OCI-LY7 (cell line): ENCODE measurements at regions not wholly inside any gene's neighbourhood (a gene's known extent, or its start where the extent isn't known, plus 50 kb on each side); places are given as distances from the start of the nearest gene placed in this dataset.

ENCODE experiments used
- BruUV-seq: library from RNA; stranded (reverse); fragments of 400-500 nt; replicated peaks from 2 replicates; lab custom pipeline; 2021; lab: Mats Ljungman, UMichigan
- CTCF ChIA-PET: fragments of 300-600 bp; sonication (Branson Sonifier 250); formaldehyde crosslinking; loops from one replicate; lab custom pipeline; 2022; ENCODE audit warnings: antibody characterized with exemption; ENCODE audit not compliant: unreplicated experiment; lab: Charles Lee
- POLR2A ChIA-PET: fragments of 300-600 bp; sonication (Branson Sonifier 250); formaldehyde crosslinking; loops from one replicate; lab custom pipeline; 2022; ENCODE audit warnings: antibody characterized with exemption; lab: Charles Lee
- DNase-seq: peaks from one replicate; pipeline ENCODE4 v3.0.0-alpha.2; 2015; ENCODE audit warnings: low spot score
- H2AFZ ChIP-seq: fragments of 200-600 bp; sonication (generic), shearing (Covaris generic); 2 replicates; pipeline ENCODE4 v1.6.1; 2014; ENCODE audit warnings: mild to moderate bottlenecking, antibody characterized with exemption, low read length, moderate library complexity
- H3K27ac ChIP-seq: fragments of 200-600 bp; sonication (generic); 2 replicates; pipeline ENCODE4 v1.5.1; 2014; ENCODE audit warnings: mixed run types, low read depth, mild to moderate bottlenecking, moderate library complexity, low read length, inconsistent platforms; ENCODE audit not compliant: poor library complexity, severe bottlenecking
- H3K36me3 ChIP-seq: fragments of 200-600 bp; sonication (generic); 2 replicates; pipeline ENCODE4 v1.6.1; 2014; ENCODE audit warnings: mild to moderate bottlenecking, antibody characterized with exemption, low read length, moderate library complexity, mixed read lengths; ENCODE audit not compliant: insufficient read depth
- H3K4me1 ChIP-seq: fragments of 200-600 bp; sonication (generic); 2 replicates; pipeline ENCODE4 v1.5.1; 2014; ENCODE audit warnings: mild to moderate bottlenecking, low read length; ENCODE audit not compliant: insufficient read depth, poor library complexity, severe bottlenecking
- H3K4me2 ChIP-seq: fragments of 200-600 bp; sonication (generic); 2 replicates; pipeline ENCODE4 v1.6.1; 2014; ENCODE audit warnings: mild to moderate bottlenecking, low read length
- H3K4me3 ChIP-seq: fragments of 200-600 bp; sonication (generic); 2 replicates; pipeline ENCODE4 v1.5.1; 2014; ENCODE audit warnings: mild to moderate bottlenecking, low read depth, low read length; ENCODE audit not compliant: poor library complexity, severe bottlenecking
- H3K79me2 ChIP-seq: fragments of 200-600 bp; sonication (generic); 2 replicates; pipeline ENCODE4 v1.6.1; 2016; ENCODE audit warnings: low read depth, mild to moderate bottlenecking, low read length, moderate library complexity, mixed read lengths; ENCODE audit not compliant: insufficient read depth
- H3K9me2 ChIP-seq: fragments of 200-600 bp; sonication (generic); 2 replicates; pipeline ENCODE4 v1.6.1; 2016; ENCODE audit warnings: mild to moderate bottlenecking, low read length, mixed read lengths; ENCODE audit not compliant: insufficient read depth
- H3K9me3 ChIP-seq: fragments of 200-600 bp; sonication (generic); 2 replicates; pipeline ENCODE4 v1.6.1; 2014; ENCODE audit warnings: mild to moderate bottlenecking, mixed run types, low read length, mixed read lengths
- H4K20me1 ChIP-seq: fragments of 200-600 bp; sonication (generic); 2 replicates; pipeline ENCODE4 v1.6.1; 2014; ENCODE audit warnings: mild to moderate bottlenecking, antibody characterized with exemption, low read length, moderate library complexity, mixed read lengths; ENCODE audit not compliant: insufficient read depth
- CTCF ChIP-seq: fragments of 200-600 bp; sonication (generic); conservative IDR thresholded peaks from 2 replicates; pipeline ENCODE4 v1.5.1; 2014; ENCODE audit warnings: mild to moderate bottlenecking, antibody characterized with exemption, low read length, moderate library complexity, mixed read lengths
- EZH2phosphoT487 ChIP-seq: fragments of 200-600 bp; sonication (generic); IDR thresholded peaks from 2 replicates; pipeline ENCODE4 v1.6.1; 2018; ENCODE audit warnings: low read depth, borderline replicate concordance, mild to moderate bottlenecking, mixed run types, antibody characterized with exemption, low read length, moderate library complexity, mixed read lengths
- intact Hi-C: fragments of 100-400 bp; cut with micrococcal nuclease; formaldehyde crosslinking; loops from one replicate; pipeline ENCODE4 v1.10.0; 2022; ENCODE audit not compliant: unreplicated experiment

GRCh38 chr9:90965226-90966030 lies 163.8 kb downstream of the SYK start:
- no peaks in the 10 kb centered on the region for H3K4me1 ChIP-seq
- no TSS peak for BruUV-seq
- TF ChIP-seq EZH2phosphoT487: no peak
- no peak for TF ChIP-seq CTCF
- H4K20me1 ChIP-seq: no peaks in the 10 kb centered on the region
- CTCF ChIA-PET: no interaction called here
- H3K9me2 ChIP-seq: no peaks in the 10 kb centered on the region
- DNase-seq: no peak
- POLR2A ChIA-PET: interaction anchor here (0.7 kb wide), 1 partner anchor 62 kb away, joined by 3 read pairs; no protein-coding TSS in a partner anchor
- H3K79me2 ChIP-seq: no peaks in the 10 kb centered on the region
- no peak overlapping the region for H2AFZ ChIP-seq
- H3K27ac ChIP-seq: no peak overlapping the region
- no peaks in the 10 kb centered on the region for H3K9me3 ChIP-seq
- no peaks in the 10 kb centered on the region for H3K36me3 ChIP-seq
- no peak overlapping the region for H3K4me2 ChIP-seq
- no peak overlapping the region for H3K4me3 ChIP-seq
- intact Hi-C loops: no loop called here

GRCh38 chr9:90966031-90966290 lies 164.3 kb downstream of the SYK start:
- no peaks in the 10 kb centered on the region for H3K36me3 ChIP-seq
- no peaks in the 10 kb centered on the region for H3K9me3 ChIP-seq
- H4K20me1 ChIP-seq: no peaks in the 10 kb centered on the region
- no peak overlapping the region for H3K4me3 ChIP-seq
- H3K79me2 ChIP-seq: no peaks in the 10 kb centered on the region
- H3K27ac ChIP-seq: no peak overlapping the region
- intact Hi-C loops: no loop called here
- ChIA-PET POLR2A (interaction anchor here (0.7 kb wide), 1 partner anchor 62 kb away, joined by 3 read pairs; no protein-coding TSS in a partner anchor), CTCF (no interaction called here)
- no peak for TF ChIP-seq CTCF
- TF ChIP-seq EZH2phosphoT487: no peak
- no peaks in the 10 kb centered on the region for H3K9me2 ChIP-seq
- H2AFZ ChIP-seq: no peak overlapping the region
- no peak for DNase-seq
- H3K4me1 ChIP-seq: no peaks in the 10 kb centered on the region
- no peak overlapping the region for H3K4me2 ChIP-seq
- BruUV-seq: no TSS peak

GRCh38 chr9:90966480-90967144 lies 165.0 kb downstream of the SYK start:
- POLR2A ChIA-PET: no interaction called here
- intact Hi-C loops: no loop called here
- no peaks in the 10 kb centered on the region for H3K9me3 ChIP-seq
- H3K4me3 ChIP-seq: no peak overlapping the region
- H2AFZ ChIP-seq: no peak overlapping the region
- no peak for TF ChIP-seq CTCF
- no peak for TF ChIP-seq EZH2phosphoT487
- no peaks in the 10 kb centered on the region for H4K20me1 ChIP-seq
- no peaks in the 10 kb centered on the region for H3K79me2 ChIP-seq
- CTCF ChIA-PET: no interaction called here
- H3K9me2 ChIP-seq: no peaks in the 10 kb centered on the region
- no TSS peak for BruUV-seq
- H3K27ac ChIP-seq: no peak overlapping the region
- no peaks in the 10 kb centered on the region for H3K36me3 ChIP-seq
- H3K4me2 ChIP-seq: no peak overlapping the region
- no peak for DNase-seq
- H3K4me1 ChIP-seq: no peaks in the 10 kb centered on the region
